ENCODE measurements at regions not wholly inside any gene's neighbourhood (a gene's known extent, or its start where the extent isn't known, plus 50 kb on each side); places are given as distances from the start of the nearest gene placed in this dataset.

DNA sequence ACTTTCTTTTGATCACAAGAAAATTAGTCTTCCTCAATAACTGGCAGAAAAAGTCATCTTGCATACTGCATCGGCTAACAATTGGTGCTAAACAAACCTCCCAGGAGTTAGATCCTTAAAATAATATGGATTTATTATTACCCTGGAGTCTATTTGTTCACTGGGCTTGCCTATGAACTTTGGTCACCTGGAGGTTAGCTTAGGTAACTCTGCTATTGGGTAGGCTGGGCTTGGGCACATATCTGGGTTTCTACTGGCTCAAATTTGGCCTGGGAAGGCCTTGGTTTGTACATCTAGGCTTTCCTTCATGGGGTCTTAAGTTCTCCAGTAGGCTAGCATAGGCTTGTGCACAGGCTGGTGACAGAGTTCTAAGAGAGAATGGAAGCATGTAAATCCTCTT lies 279.9 kb downstream of the RASEF start:
- no peak overlapping the region for H3K4me3 Mint-ChIP-seq
- intact Hi-C loops (cut with micrococcal nuclease): no loop called here
- no peaks in the 10 kb centered on the region for H3K4me1 Mint-ChIP-seq
- WGBS (ENCODE audit: insufficient coverage): no CpG with 5 or more reads among the region's 1 CpG
- DNase-seq (no peak), ATAC-seq (ENCODE audit: low read depth) (no peak)
- Histone ChIP-seq H2AFZ (ENCODE audit: insufficient read depth, low read depth, low read length, poor library complexity, severe bottlenecking) (no peak overlapping the region), H3K4me1 (ENCODE audit: control insufficient read depth in 2 of 2, insufficient read depth in 2 of 2, low read length in 2 of 2) (no peaks in the 10 kb centered on the region), H3K27me3 (replicated peaks in 1 of 4; ENCODE audit: control extremely low read depth in 1 of 4, control insufficient read depth in 3 of 4, insufficient read depth in 4 of 4, low read length in 3 of 4) (no peaks in the 10 kb centered on the region), H3K4me2 (replicated peaks; ENCODE audit: low read depth, low read length, poor library complexity, severe bottlenecking) (no peak overlapping the region), H3K9me3 (ENCODE audit: control extremely low read depth in 1 of 3, control insufficient read depth in 2 of 3, insufficient read depth in 1 of 3, low read length in 2 of 3) (no peaks in the 10 kb centered on the region), H3K36me3 (replicated peaks in 1 of 2; ENCODE audit: control extremely low read depth in 1 of 2, control insufficient read depth in 1 of 2, extremely low read depth in 1 of 2, insufficient read depth in 2 of 2, low read length in 1 of 2) (no peaks in the 10 kb centered on the region), H4K20me1 (ENCODE audit: control insufficient read depth, insufficient read depth, low read length, poor library complexity, severe bottlenecking) (no peaks in the 10 kb centered on the region), H3K4me3 (ENCODE audit: control extremely low read depth in 1 of 5, extremely low read depth in 1 of 5, insufficient read depth in 1 of 5, low read depth in 2 of 5, low read length in 4 of 5) (no peak overlapping the region), H3K79me2 (ENCODE audit: control insufficient read depth, insufficient read depth, low read length) (no peaks in the 10 kb centered on the region), H3K9ac (ENCODE audit: low read length) (no peak overlapping the region), H3K27ac (ENCODE audit: low read length in 2 of 2) (no peak overlapping the region)
- TF ChIP-seq EZH2 (IDR thresholded peaks at IDR 0.05; ENCODE audit: borderline replicate concordance, insufficient read depth, low read depth, low read length, poor library complexity, severe bottlenecking): no peak
- TF ChIP-seq, protein P1, sequence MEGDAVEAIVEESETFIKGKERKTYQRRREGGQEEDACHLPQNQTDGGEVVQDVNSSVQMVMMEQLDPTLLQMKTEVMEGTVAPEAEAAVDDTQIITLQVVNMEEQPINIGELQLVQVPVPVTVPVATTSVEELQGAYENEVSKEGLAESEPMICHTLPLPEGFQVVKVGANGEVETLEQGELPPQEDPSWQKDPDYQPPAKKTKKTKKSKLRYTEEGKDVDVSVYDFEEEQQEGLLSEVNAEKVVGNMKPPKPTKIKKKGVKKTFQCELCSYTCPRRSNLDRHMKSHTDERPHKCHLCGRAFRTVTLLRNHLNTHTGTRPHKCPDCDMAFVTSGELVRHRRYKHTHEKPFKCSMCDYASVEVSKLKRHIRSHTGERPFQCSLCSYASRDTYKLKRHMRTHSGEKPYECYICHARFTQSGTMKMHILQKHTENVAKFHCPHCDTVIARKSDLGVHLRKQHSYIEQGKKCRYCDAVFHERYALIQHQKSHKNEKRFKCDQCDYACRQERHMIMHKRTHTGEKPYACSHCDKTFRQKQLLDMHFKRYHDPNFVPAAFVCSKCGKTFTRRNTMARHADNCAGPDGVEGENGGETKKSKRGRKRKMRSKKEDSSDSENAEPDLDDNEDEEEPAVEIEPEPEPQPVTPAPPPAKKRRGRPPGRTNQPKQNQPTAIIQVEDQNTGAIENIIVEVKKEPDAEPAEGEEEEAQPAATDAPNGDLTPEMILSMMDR (IDR thresholded peaks at IDR 0.05): no peak
- H3K9me3 Mint-ChIP-seq (ENCODE audit: insufficient read depth): no peaks in the 10 kb centered on the region
- no peaks in the 10 kb centered on the region for H3K27me3 Mint-ChIP-seq
- no peak overlapping the region for H3K27ac Mint-ChIP-seq
- POLR2A ChIA-PET: no interaction called here
- CTCF ChIA-PET: no interaction called here

DNA sequence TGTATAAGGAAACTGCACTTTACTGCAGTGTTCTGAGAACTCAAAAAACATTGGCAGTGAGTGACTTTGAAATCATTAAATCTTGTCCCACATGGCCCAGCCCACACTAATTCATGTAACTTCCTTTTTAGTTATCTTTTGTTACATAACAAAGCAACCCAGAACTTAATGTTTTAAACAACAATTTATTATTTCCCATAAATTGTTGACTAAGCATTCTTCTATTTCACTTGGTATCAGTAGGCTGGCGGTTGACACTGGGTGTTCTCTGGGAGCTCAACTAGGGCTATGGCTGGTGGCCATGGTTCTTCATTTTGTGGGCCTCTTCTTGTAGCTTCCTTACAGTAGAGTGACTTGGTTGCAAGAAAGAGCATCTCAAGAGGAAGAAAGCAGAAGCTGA lies 278.4 kb downstream of the RASEF start:
- ATAC-seq (ENCODE audit: low read depth): no peak
- H3K9me3 Mint-ChIP-seq (ENCODE audit: insufficient read depth): no peaks in the 10 kb centered on the region
- Histone ChIP-seq H2AFZ (ENCODE audit: insufficient read depth, low read depth, low read length, poor library complexity, severe bottlenecking) (no peak overlapping the region), H3K9ac (ENCODE audit: low read length) (no peak overlapping the region), H3K4me1 (ENCODE audit: control insufficient read depth in 2 of 2, insufficient read depth in 2 of 2, low read length in 2 of 2) (no peaks in the 10 kb centered on the region), H3K4me3 (ENCODE audit: control extremely low read depth in 1 of 5, extremely low read depth in 1 of 5, insufficient read depth in 1 of 5, low read depth in 2 of 5, low read length in 4 of 5) (no peak overlapping the region), H3K9me3 (ENCODE audit: control extremely low read depth in 1 of 3, control insufficient read depth in 2 of 3, insufficient read depth in 1 of 3, low read length in 2 of 3) (no peaks in the 10 kb centered on the region), H4K20me1 (ENCODE audit: control insufficient read depth, insufficient read depth, low read length, poor library complexity, severe bottlenecking) (no peaks in the 10 kb centered on the region), H3K27ac (ENCODE audit: low read length in 2 of 2) (no peak overlapping the region), H3K27me3 (replicated peaks in 1 of 4; ENCODE audit: control extremely low read depth in 1 of 4, control insufficient read depth in 3 of 4, insufficient read depth in 4 of 4, low read length in 3 of 4) (no peaks in the 10 kb centered on the region), H3K79me2 (ENCODE audit: control insufficient read depth, insufficient read depth, low read length) (no peaks in the 10 kb centered on the region), H3K4me2 (replicated peaks; ENCODE audit: low read depth, low read length, poor library complexity, severe bottlenecking) (no peak overlapping the region), H3K36me3 (replicated peaks in 1 of 2; ENCODE audit: control extremely low read depth in 1 of 2, control insufficient read depth in 1 of 2, extremely low read depth in 1 of 2, insufficient read depth in 2 of 2, low read length in 1 of 2) (no peaks in the 10 kb centered on the region)
- no peak for TF ChIP-seq EZH2 (IDR thresholded peaks at IDR 0.05; ENCODE audit: borderline replicate concordance, insufficient read depth, low read depth, low read length, poor library complexity, severe bottlenecking)
- TF ChIP-seq, protein P1 (IDR thresholded peaks at IDR 0.05): no peak
- no peaks in the 10 kb centered on the region for H3K4me1 Mint-ChIP-seq
- POLR2A ChIA-PET: no interaction called here
- CTCF ChIA-PET: no interaction called here
- no peaks in the 10 kb centered on the region for H3K27me3 Mint-ChIP-seq
- no peak for DNase-seq
- WGBS (ENCODE audit: insufficient coverage): no CpG with 5 or more reads among the region's 1 CpG
- intact Hi-C loops (cut with micrococcal nuclease): no loop called here
- H3K27ac Mint-ChIP-seq: no peak overlapping the region
- no peak overlapping the region for H3K4me3 Mint-ChIP-seq
